ENCODE measurements at regions not wholly inside any gene's neighbourhood (a gene's known extent, or its start where the extent isn't known, plus 50 kb on each side); places are given as distances from the start of the nearest gene placed in this dataset.

GRCh38 chr1:234758851-234759250 lies 148.9 kb upstream of the IRF2BP2 start:
- CTCF ChIA-PET = no interaction called here

GRCh38 chr1:234756857-234757256 lies 146.9 kb upstream of the IRF2BP2 start:
- POLR2A ChIA-PET = interaction anchor here (0.9 to 1.1 kb wide), 2 partner anchors 13 to 146 kb away, joined by 3 read pairs; no protein-coding TSS in a partner anchor
- Histone ChIP-seq H3K36me3 (ENCODE audit: control insufficient read depth in 2 of 2, insufficient read depth in 1 of 2, low read length in 2 of 2) (no peaks in the 10 kb centered on the region), H3K4me1 (ENCODE audit: control insufficient read depth, insufficient read depth, low read length) (peaks cover 7% of the 10 kb centered on the region; the same call in 1 of the 2 replicates), H3K4me3 (ENCODE audit: low read depth, low read length) (no peak overlapping the region), H3K9me3 (ENCODE audit: control insufficient read depth, insufficient read depth, low read depth, low read length) (no peaks in the 10 kb centered on the region), H3K27ac (ENCODE audit: extremely low read depth, low read depth, low read length) (no peak overlapping the region)
- CTCF ChIA-PET = interaction anchor here (0.6 to 0.8 kb wide), 3 partner anchors 14 to 270 kb away, joined by 3 to 4 read pairs (median 3); no protein-coding TSS in a partner anchor
- TF ChIP-seq BCL11A (tag by site-specific recombination; IDR thresholded peaks at IDR 0.05; ENCODE audit: low read depth) (no peak), ZNF311 (tag by site-specific recombination; IDR thresholded peaks at IDR 0.05; ENCODE audit: borderline replicate concordance) (no peak)

More at GRCh38 chr1:234758851-234759250, 148.9 kb upstream of the IRF2BP2 start:
- Histone ChIP-seq H3K36me3 (ENCODE audit: control insufficient read depth in 2 of 2, insufficient read depth in 1 of 2, low read length in 2 of 2) (no peaks in the 10 kb centered on the region), H3K9me3 (ENCODE audit: control insufficient read depth, insufficient read depth, low read depth, low read length) (no peaks in the 10 kb centered on the region), H3K27ac (ENCODE audit: extremely low read depth, low read depth, low read length) (no peak overlapping the region), H3K4me1 (ENCODE audit: control insufficient read depth, insufficient read depth, low read length) (peaks cover 7% of the 10 kb centered on the region; the same call in 1 of the 2 replicates), H3K4me3 (ENCODE audit: low read depth, low read length) (no peak overlapping the region)
- POLR2A ChIA-PET = interaction anchor here (0.6 kb wide), 1 partner anchor 87 kb away, joined by 5 read pairs; no protein-coding TSS in a partner anchor
- TF ChIP-seq REST (tag by site-specific recombination; IDR thresholded peaks at IDR 0.05) = no peak
- no peak for TF ChIP-seq ZNF174 (tag by site-specific recombination; IDR thresholded peaks at IDR 0.05)
- TF ChIP-seq ZNF777 (tag by site-specific recombination; IDR thresholded peaks at IDR 0.05; ENCODE audit: borderline replicate concordance) = no peak
- no peak for TF ChIP-seq ZNF292 (tag by site-specific recombination; IDR thresholded peaks at IDR 0.05; ENCODE audit: borderline replicate concordance, low read depth)
- no peak for TF ChIP-seq MEIS1 (CRISPR knock-in tag; IDR thresholded peaks at IDR 0.05; ENCODE audit: borderline replicate concordance)
- TF ChIP-seq ZNF175 (tag by site-specific recombination; IDR thresholded peaks at IDR 0.05) = no peak
- no peak for TF ChIP-seq BCL11B (tag by site-specific recombination; IDR thresholded peaks at IDR 0.05; ENCODE audit: low read depth)

GRCh38 chr1:234756066-234756774 lies 146.2 kb upstream of the IRF2BP2 start:
- Histone ChIP-seq H3K36me3 (ENCODE audit: control insufficient read depth in 2 of 2, insufficient read depth in 1 of 2, low read length in 2 of 2) (no peaks in the 10 kb centered on the region), H3K27ac (ENCODE audit: extremely low read depth, low read depth, low read length) (no peak overlapping the region), H3K9me3 (ENCODE audit: control insufficient read depth, insufficient read depth, low read depth, low read length) (no peaks in the 10 kb centered on the region), H3K4me3 (ENCODE audit: low read depth, low read length) (no peak overlapping the region), H3K4me1 (ENCODE audit: control insufficient read depth, insufficient read depth, low read length) (peaks cover 7% of the 10 kb centered on the region; the same call in 1 of the 2 replicates)
- TF ChIP-seq ZSCAN5A (tag by site-specific recombination; IDR thresholded peaks at IDR 0.05) = no peak
- TF ChIP-seq EGR2 (tag by site-specific recombination; IDR thresholded peaks at IDR 0.05; ENCODE audit: low read depth) = no peak
- TF ChIP-seq GLIS1 (tag by site-specific recombination; IDR thresholded peaks at IDR 0.05) = peak; percentile 40; the same call in 1 of the 2 replicates
- no peak for TF ChIP-seq ZBTB26 (tag by site-specific recombination; optimal IDR thresholded peaks at IDR 0.05)
- TF ChIP-seq ZBTB10 (tag by site-specific recombination; IDR thresholded peaks at IDR 0.05) = no peak
- TF ChIP-seq FEZF1 (tag by site-specific recombination; IDR thresholded peaks at IDR 0.05) = 0 out of 2 replicates have a peak, but pooled peaks have one; percentile 1
- peak; percentile 55; the same call in 1 of the 2 replicates for TF ChIP-seq ZBTB20 (tag by site-specific recombination; IDR thresholded peaks at IDR 0.05)
- TF ChIP-seq ZXDB (tag by site-specific recombination; IDR thresholded peaks at IDR 0.05) = no peak
- no peak for TF ChIP-seq ZNF544 (tag by site-specific recombination; IDR thresholded peaks at IDR 0.05)
- ChIA-PET POLR2A (interaction anchor here (0.9 to 1.4 kb wide), 5 partner anchors 12 to 145 kb away, joined by 3 to 7 read pairs (median 3); no protein-coding TSS in a partner anchor), CTCF (interaction anchor here (0.5 to 0.8 kb wide), 4 partner anchors 9 to 270 kb away, joined by 3 to 4 read pairs (median 4); no protein-coding TSS in a partner anchor)

Measured in HEK293 (cell line).